Mucosa of descending colon (tissue), 3 donors: ENCODE measurements at regions not wholly inside any gene's neighbourhood (a gene's known extent, or its start where the extent isn't known, plus 50 kb on each side); places are given as distances from the start of the nearest gene placed in this dataset.
"Not testable (repeated sequence)": the region's sequence is repeated elsewhere in the genome, so short reads cannot be mapped to it uniquely, and the experiment has no call there.

Experiments
- ATAC-seq: fragments of 200-7000 bp; cut with Tn5 transposase; one replicate; pipeline ENCODE4 v1.9.1; 2020; ENCODE audit warnings: mild to moderate bottlenecking, moderate library complexity
- DNase-seq, 3 donors: peaks; one replicate each; pipeline ENCODE4 v3.0.0-alpha.2; 2020
- H3K36me3 ChIP-seq: fragments of 200-600 bp; one replicate; pipeline ENCODE4 v1.8.0; 2021; ENCODE audit warnings: low read depth, mild to moderate bottlenecking
- H3K4me1 ChIP-seq: fragments of 200-600 bp; one replicate; pipeline ENCODE4 v1.8.0; 2021; ENCODE audit warnings: low read depth, mild to moderate bottlenecking
- H3K4me3 ChIP-seq: fragments of 200-600 bp; one replicate; pipeline ENCODE4 v1.8.0; 2021; ENCODE audit warnings: mild to moderate bottlenecking
- H3K9me3 ChIP-seq: fragments of 200-600 bp; one replicate; pipeline ENCODE4 v1.8.0; 2021; ENCODE audit warnings: mild to moderate bottlenecking
- intact Hi-C, 2 donors: fragments of 100-400 bp; cut with DNase I in 1 of 2; cut with micrococcal nuclease in 1 of 2; formaldehyde crosslinking; loops; one replicate each; pipeline versions ENCODE4 v1.11.0 to v1.11.1; 2022; cut with DNase I, micrococcal nuclease
- TF ChIP-seq, protein P1 (sequence below): fragments of 200-600 bp; IDR thresholded peaks from one replicate; pipeline ENCODE4 v1.8.0; 2022; ENCODE audit warnings: antibody characterized with exemption, mild to moderate bottlenecking
- donor health status: DM: no; HTN: no; CAD: no; lungs with moderate emphysema.
- donor health status: DM: no; HTN: no; CAD: no.
- donor health status: DM: no; HTN: yes; CAD: no.

DNA sequence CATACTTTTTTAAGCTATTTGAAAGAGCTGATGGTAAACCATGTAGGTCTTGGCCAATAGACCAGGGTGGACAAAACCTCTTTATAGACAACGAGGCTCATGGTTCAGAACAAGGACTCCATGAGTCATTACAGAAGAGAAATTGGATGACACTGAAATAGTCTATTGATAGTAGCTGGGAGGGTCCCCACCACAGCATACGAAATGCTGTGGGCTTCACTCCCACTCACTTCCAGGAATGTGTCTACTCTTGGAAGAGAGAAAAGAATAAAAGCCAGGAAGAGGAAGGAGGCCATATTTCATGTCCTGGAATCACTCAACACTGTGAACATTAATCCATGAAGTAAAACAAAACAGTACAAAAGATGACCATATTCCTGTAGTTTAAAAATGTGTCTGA is 82.3 kb upstream of the MXRA5 start:
- no peak overlapping the region for H3K4me3 ChIP-seq
- intact Hi-C loops: no loop called here
- H3K36me3 ChIP-seq: no peaks in the 10 kb centered on the region
- TF ChIP-seq, protein P1, sequence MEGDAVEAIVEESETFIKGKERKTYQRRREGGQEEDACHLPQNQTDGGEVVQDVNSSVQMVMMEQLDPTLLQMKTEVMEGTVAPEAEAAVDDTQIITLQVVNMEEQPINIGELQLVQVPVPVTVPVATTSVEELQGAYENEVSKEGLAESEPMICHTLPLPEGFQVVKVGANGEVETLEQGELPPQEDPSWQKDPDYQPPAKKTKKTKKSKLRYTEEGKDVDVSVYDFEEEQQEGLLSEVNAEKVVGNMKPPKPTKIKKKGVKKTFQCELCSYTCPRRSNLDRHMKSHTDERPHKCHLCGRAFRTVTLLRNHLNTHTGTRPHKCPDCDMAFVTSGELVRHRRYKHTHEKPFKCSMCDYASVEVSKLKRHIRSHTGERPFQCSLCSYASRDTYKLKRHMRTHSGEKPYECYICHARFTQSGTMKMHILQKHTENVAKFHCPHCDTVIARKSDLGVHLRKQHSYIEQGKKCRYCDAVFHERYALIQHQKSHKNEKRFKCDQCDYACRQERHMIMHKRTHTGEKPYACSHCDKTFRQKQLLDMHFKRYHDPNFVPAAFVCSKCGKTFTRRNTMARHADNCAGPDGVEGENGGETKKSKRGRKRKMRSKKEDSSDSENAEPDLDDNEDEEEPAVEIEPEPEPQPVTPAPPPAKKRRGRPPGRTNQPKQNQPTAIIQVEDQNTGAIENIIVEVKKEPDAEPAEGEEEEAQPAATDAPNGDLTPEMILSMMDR: no peak
- DNase-seq (no peak), ATAC-seq (no peak)
- no peaks in the 10 kb centered on the region for H3K9me3 ChIP-seq
- H3K4me1 ChIP-seq: no peaks in the 10 kb centered on the region

DNA sequence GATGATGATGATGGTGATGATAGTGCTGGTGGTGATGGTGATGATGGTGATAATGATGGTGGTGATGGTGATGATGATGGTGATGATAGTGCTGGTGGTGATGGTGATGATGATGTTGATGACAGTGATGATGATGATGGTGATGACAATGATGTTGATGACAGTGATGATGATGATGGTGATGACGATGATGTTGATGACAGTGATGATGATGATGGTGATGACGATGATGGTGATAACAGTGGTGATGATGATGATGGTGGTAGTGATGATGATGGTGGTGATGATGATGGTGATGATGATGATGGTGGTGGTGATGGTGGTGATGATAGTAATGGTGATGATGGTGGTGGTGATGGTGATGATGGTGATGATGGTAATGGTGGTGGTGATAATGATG is 80.1 kb upstream of the MXRA5 start:
- no peak for DNase-seq

DNA sequence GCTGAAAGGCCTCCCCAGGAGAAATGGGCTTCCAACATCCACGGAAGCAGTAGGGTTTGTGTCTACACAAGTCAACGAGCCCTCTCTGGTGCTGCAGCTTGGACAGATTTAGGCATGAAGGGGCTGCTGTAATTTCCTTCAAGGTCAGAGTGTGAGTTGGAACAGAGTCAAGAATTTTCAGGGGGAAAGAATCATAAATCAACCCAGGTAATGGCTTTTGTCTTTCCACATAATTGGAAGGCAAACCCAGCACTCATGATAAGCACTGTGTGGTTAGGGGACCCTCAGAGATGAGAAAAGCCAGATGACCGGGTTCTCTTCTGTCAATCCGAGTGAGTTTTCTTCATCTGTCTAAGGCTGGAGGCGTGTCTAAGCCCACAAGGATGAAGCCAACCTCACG is 78.6 kb upstream of the MXRA5 start:
- DNase-seq (no peak), ATAC-seq (no peak)
- TF ChIP-seq, protein P1: no peak
- Histone ChIP-seq H3K9me3 (no peaks in the 10 kb centered on the region), H3K4me1 (no peaks in the 10 kb centered on the region), H3K36me3 (no peaks in the 10 kb centered on the region), H3K4me3 (no peak overlapping the region)
- intact Hi-C loops: no loop called here

More for the DNA sequence above, 80.1 kb upstream of the MXRA5 start:
- TF ChIP-seq, protein P1: no peak
- ATAC-seq: no peak
- Histone ChIP-seq H3K9me3 (no peaks in the 10 kb centered on the region), H3K4me1 (no peaks in the 10 kb centered on the region), H3K4me3 (no peak overlapping the region), H3K36me3 (no peaks in the 10 kb centered on the region)
- intact Hi-C loops: no loop called here

DNA sequence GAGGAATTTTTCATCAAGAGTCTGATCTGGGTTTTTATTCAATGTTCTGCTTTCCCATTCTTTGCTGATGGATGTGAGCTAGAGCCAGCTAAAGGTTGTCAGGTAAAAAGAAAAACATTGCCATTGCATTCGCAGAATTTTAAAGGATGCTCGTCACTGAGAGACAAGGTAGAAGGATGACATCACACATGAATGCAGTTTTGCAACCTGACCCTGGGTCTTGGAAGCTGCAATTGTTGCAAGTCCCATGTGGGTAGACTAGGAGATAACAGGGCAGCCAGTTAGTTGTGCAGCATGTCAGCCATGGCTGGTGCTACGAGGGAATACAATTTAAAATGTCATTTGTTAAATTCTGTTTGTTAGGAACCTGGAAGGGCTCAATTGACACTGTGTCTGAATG is 73.9 kb upstream of the MXRA5 start:
- intact Hi-C loops: no loop called here
- TF ChIP-seq, protein P1: no peak
- H3K4me3 ChIP-seq: no peak overlapping the region

DNA sequence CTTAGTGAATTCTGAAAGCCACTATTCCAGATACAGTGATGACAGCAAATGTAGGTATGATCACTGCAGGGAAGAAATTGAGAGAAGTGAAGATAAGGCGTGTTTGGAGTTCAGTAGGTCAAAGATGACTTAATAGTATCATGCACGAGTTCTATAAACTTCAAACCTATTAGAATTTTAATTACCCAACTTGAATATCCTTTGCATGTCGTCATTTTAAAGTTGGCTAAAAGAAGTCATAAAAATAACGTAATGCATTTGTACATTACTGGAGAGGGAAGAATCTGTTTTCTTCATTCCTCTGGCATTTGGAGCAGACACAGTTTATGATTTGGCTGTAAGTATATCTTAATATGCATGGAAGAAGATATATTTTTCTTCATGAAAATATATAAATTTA is 68.6 kb upstream of the MXRA5 start:
- DNase-seq (no peak), ATAC-seq (no peak)
- TF ChIP-seq, protein P1: no peak
- no peaks in the 10 kb centered on the region for H3K4me1 ChIP-seq
- intact Hi-C loops: no loop called here
- H3K36me3 ChIP-seq: no peaks in the 10 kb centered on the region
- H3K9me3 ChIP-seq: no peaks in the 10 kb centered on the region
- H3K4me3 ChIP-seq: no peak overlapping the region

More for the DNA sequence above, 73.9 kb upstream of the MXRA5 start:
- DNase-seq (no peak), ATAC-seq (no peak)
- Histone ChIP-seq H3K36me3 (no peaks in the 10 kb centered on the region), H3K9me3 (no peaks in the 10 kb centered on the region), H3K4me1 (no peaks in the 10 kb centered on the region)

DNA sequence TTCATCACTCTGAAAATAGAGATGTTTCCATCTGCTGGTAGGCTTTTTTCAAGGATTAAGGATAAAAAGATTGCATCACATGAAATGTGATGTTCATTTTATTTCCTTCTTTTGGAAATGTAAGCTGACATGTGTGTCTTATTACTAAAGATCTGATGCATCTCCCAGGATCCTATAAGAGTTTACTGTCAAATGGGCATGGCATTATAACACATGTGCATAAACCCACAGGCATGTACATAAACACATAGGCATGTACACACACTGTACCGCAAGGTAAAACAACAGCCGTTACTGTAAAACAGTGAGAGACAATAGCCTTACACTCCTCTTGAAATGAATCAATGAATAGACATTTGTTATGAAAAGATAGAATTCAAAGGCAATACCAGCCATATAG is 65.2 kb upstream of the MXRA5 start:
- H3K4me1 ChIP-seq, H3K36me3 ChIP-seq, ATAC-seq, intact Hi-C loops, H3K9me3 ChIP-seq, H3K4me3 ChIP-seq, DNase-seq: not testable (repeated sequence)

DNA sequence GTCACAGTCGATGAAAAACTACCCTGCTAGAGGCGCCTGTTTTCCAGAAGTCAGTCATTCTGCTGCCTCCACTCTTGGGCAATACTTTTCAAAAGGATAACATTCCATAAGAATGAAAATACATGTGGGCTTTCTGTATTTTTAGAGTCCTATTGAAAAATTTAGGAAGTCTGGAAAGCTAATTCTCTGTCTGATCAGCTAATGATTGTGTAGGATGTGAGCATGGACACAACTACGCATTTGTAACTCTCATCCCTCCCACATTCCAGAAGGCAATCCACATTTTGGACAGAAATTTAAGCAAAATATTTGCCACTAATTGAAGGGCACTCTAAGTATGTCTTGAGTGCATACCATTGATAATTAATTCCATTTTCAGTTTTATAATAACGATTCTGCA is 63.5 kb upstream of the MXRA5 start:
- H3K9me3 ChIP-seq, DNase-seq, ATAC-seq, H3K4me3 ChIP-seq, H3K36me3 ChIP-seq, H3K4me1 ChIP-seq, intact Hi-C loops: not testable (repeated sequence)
